HG03064 (cell line): ENCODE measurements at regions not wholly inside any gene's neighbourhood (a gene's known extent, or its start where the extent isn't known, plus 50 kb on each side); places are given as distances from the start of the nearest gene placed in this dataset.
"Not testable (repeated sequence)": the region's sequence is repeated elsewhere in the genome, so short reads cannot be mapped to it uniquely, and the experiment has no call there.

Source experiments
- ATAC-seq: cut with Tn5 transposase; IDR thresholded peaks from one replicate; pipeline ENCODE4 v1.9.1; 2021; ENCODE audit warnings: low read depth; ENCODE audit not compliant: unreplicated experiment

DNA sequence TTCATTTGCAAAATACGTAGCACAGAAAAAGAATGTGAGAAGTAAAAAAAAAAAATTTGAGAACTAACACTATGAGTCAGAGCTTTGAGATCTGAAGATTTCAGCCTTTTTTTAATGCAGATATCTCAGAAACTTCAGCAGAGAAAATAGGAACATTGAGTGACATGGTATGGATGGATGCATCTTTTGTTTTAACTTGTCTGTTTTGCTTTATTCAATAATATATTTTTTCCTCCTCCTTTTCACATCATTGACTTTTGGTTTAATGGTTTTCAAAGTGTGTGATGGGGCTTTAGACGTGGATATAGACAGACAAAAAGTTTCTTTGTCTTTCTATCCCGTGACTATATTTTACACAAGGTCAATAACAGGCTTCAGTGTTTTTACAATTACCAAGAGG lies 426.7 kb upstream of the FRG2C start:
- no peak for ATAC-seq

DNA sequence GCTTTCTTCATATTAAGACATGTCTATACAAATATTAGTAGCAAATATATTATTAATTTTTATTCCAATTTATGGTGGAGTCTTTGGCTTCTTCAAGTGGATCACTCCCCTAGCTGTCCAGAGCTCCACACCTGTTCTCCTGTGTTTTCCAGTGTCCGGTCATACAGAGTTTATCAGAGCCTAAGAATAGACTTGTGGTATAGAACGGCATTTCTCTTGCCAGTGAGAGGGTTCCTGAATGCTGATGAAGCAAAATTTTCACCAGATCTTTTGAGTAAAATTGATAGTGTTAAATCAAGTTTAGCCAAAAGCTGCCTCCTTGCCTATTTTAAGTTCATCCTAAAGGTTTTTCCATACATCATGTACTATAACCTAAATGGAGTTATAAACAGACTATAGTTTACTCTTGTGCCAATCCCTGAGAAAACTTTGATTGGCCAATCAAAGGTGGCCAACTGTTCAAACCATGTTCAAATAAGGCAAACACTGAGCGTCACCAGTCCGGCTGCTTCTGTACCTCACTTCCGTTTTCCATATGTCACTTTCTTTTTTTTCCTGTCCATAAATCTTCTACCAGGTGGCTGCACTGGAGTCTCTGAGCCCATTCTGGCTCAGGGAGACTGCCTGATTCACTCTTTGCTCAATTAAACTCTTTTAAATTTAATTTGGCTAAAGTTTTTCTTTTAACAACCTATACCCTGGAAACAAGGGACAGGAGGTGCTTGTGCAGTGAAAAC lies 422.7 kb upstream of the FRG2C start:
- not testable (repeated sequence) for ATAC-seq

DNA sequence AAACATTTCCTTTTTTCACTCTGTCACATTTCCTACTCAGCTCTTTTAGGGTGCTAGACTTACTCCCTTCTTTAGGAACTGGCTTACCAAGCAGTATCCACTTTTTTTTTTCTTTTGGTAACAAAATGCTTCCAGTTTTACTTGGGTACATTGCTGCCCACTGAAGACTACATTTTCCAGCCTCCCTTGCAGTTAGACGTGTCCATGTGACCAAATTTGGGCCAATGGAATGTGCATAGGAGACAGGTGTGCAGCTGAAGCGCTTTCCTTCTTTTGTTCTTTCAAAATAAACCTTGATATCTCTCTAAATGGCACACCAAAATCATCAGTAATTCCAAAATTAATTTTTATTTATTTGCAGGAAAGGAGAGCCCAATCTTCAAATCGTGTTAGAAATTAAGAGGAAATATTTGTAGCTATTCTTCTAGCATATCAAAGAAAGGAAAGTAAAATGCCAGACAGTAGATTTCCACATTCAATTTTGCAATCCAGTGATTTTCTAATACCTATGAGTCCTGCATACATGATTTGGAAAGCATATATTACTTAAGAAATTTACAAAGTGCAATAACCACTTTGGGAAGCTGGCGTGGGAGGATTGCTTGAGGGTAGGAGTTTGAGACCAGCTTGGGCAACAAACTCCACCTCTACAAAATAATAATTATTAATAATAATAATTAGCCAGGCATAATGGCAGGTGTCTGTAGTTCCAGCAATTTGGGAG lies 422.0 kb upstream of the FRG2C start:
- ATAC-seq: no peak

DNA sequence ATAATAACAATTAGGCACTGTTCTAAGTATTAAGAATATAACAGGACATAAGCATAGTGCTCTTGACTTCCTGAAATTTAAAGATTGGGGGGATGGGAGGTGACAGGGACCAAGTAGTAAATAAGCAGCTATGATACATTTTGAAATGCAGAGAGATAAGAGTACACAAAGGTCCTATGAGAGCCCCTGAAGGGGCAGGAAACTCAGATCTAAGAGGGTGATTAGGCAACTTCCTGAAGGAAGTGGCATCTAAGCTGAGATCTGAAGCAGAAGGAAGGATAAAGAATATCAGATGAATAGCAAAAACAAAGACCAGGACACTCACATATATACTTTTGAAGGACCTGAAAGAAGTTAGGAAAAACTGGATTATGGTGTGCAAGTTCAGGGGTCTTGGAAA lies 415.2 kb upstream of the FRG2C start:
- ATAC-seq: no peak

DNA sequence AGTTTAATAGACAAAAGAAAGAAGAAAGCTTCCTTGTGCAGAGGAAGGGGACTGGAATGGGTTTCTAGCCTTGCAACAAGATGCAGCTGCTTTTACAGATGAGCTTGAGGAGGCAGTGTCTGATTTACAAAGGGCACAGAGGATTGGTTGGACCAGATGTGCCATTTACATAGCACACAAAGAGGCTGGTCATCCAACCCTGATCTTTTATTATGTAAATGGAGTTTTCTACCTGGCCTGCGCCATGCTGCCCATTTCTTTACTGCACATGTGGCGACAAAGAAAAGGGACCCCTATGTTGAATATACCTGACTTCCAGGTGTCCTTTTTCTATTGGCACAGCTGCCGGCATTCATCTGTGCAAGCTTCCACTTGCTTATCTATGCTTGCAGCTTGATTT lies 409.4 kb upstream of the FRG2C start:
- no peak for ATAC-seq

DNA sequence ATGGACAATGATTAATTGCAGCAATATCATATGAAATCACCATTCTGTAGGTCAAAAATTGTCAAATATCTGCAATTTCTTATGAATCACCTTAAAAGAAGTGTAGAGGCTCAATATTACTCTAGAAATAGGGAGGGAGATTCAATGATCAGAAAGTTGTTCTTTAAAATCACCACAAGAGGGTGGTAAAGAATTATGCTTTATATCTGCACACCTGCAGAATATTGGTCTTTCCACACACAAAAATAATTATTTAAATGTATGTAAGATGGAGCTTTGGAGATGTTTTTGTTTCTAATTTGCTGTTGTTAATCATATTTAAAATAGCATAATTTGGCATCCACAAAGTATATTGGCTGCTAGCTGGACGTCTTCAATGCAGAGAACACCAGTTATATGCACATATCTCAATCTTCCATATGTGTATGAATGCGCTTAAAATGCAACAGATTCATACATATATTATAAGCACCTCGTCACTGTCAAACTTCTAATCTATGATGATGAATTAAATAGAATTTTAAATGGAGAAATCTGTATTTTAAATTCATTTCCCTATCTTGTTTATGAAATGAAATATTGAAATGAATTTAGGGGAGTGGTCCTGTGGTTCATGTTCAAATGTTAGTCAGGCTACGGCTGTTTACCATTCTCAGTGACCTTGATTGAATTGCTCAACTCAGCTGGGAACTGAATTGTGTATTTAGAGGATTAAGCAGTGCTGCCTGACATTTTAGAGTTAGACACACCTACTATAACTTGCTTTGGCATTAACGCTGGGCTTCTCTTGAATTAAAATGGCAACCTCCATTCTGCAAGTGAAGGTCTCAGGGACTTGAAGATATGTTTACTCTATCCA lies 405.1 kb upstream of the FRG2C start:
- ATAC-seq: not testable (repeated sequence)

DNA sequence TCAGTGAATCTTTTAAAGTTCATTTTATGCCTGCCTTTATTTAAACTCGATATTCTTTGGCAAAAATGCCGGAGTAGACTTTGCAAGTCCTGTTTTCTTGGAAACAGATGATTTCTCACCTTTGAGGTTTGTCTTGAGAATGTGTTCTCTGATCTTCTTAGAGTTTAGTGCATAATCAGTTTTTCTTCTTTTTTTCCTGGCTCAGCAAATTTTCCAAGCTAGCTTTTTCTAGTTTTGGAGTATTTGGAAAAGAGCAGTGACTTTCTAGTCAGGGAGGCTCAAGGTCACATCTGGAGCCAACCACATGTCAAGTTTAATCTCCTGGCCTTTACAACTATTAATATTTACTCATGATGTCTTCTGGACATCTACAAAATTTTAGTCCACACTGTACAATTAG lies 403.2 kb upstream of the FRG2C start:
- not testable (repeated sequence) for ATAC-seq

DNA sequence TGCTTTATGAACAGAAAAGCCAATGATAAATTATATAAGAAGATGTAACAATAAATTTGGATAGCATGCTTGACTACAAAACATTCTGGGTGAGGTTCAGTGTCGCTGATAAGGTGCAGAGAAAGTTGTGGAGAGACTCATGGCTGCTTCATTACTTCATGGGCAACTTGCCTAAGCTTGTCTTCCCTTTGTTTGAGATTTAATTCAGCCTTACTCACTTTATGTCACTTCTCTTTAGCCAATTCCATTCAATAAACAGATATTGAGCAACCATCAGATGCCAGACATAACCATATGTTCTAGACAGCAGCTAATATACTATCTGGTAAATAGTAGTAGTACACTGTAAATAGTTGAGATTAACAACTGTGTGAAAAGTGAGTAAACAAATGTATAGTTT lies 401.5 kb upstream of the FRG2C start:
- no peak for ATAC-seq

DNA sequence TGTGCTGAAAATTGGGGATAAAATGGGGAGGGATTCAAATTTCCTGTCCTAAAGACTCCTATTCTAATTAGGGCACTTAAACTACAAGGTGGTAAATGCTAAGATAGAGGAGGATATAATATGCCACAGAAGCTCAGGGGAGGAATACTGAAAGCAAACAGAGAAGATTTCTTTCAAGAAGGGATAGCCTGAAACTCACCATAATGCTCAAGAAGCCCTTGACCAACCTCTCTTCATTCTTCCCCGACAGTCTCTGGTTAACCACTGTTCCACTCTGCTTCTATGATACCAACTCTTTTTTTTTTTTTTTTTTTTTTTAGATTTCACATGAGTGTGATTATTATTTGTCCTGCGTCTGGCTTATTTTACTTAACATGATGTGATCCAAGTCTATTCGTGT lies 398.2 kb upstream of the FRG2C start:
- ATAC-seq: no peak

DNA sequence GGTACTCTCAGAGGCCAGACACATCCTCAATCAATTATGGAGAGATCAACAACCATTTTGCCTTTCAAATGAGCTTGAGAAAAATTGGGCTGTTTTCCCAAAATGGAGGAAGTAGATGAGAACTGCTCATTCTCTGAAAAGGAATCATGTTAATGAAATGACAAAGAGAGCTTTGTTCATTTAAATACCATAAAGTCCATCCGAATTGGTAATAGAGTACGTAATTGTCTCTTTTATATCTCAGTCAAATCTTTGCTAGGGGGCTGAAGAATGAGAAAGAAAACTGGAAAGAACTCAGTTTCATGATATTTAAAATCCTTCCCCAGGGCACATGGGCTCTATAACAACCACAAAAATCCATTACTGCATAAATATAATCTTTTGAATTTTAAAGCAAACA lies 395.6 kb upstream of the FRG2C start:
- not testable (repeated sequence) for ATAC-seq

DNA sequence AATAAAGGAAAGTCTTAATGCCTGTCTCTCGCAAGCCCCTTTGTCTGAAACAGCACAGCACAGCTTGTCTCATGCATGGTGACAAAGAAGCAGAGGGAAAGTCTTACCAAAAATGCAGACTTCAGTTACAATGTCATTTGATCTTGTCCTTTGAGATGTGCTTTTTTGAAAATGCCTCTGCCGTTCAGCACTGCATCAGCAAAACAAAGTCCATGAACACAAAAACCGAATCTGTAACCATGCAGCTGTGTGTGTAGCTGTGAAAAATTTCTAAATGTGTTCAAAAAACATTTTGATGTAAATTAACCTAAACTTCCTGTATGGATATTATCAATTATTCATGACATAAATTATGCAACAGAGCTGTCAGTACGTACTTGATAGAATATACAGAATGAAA lies 391.9 kb upstream of the FRG2C start:
- not testable (repeated sequence) for ATAC-seq

DNA sequence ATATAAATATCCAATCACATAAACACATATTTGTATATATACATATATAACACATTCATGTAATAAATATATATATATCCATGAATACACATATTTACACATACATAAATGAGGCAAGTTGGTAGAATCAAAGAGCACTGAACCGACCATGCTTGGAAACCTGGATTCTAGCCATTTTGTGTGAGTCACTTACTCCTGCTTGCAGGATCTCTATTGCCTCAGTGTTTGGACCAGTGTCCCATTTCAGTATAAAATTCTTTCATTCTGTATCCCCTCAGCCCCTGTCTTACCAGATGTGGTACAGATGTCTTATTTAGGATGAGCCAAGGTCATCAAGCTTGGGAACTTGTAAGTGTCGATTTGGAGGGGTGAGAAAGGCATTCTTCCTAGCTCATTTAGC lies 391.4 kb upstream of the FRG2C start:
- no peak for ATAC-seq

DNA sequence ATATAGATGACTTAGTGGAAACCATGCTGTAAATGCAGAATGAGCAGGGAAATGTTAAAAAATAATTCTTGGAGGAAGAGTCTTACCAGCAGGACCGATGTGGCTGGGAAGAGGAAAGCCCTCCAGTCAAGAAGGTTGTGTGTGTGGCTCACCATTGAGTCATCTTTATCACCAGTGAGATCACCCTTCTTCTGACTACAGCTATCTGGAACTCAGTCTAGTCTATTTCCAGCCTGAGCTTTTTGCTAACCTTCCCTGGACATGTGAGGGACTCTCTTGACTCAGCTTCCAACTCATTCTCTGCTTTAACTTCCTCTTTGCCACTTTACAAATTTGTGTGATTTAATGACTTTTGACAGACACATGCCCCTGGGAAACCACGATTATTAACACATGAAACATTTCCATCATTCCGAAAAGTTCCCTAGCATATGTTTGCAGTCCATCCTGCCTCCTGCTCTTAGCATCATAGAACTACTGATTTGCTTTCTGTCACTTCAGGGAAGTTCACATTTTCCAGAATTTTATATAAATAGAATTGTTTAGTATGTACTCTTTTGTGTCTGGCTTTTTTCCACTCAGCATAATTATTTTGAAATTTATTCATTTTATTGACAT lies 378.5 kb upstream of the FRG2C start:
- ATAC-seq: not testable (repeated sequence)

DNA sequence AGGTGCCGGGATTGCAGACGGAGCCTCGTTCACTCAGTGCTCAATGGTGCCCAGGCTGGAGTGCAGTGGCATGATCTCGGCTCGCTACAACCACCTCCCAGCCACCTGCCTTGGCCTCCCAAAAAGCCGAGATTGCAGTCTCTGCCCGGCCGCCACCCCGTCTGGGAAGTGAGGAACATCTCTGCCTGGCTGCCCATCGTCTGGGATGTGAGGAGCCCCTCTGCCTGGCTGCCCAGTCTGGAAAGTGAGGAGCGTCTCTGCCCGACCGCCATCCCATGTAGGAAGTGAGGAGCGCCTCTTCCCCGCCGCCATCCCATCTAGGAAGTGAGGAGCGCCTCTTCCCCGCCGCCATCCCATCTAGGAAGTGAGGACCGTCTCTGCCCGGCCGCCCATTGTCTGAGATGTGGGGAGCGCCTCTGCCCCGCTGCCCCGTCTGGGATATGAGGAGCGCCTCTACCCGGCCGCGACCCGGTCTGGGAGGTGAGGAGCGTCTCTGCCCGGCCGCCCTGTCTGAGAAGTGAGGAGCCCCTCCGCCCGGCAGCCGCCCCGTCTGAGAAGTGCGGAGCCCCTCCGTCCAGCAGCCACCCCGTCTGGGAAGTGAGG lies 375.1 kb upstream of the FRG2C start:
- not testable (repeated sequence) for ATAC-seq

DNA sequence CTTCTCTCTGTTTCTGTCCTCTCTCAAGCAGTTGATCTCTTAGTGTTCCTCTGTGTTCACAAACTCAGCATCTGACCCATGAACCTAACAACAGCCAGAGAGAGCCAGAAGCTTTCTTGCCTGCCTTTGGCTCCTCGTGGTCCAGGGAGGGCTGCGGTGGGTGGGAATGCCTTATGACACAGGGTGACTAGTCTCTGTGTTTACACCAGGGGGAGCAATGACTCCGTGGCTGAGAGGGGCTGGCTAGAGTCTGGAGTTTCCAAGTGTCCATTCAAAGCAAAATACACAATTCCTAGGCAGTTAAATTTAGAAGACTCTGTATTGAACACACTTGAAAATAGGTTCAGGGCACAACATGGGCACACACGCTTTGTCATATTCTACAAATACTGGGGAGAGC lies 370.0 kb upstream of the FRG2C start:
- no peak for ATAC-seq

DNA sequence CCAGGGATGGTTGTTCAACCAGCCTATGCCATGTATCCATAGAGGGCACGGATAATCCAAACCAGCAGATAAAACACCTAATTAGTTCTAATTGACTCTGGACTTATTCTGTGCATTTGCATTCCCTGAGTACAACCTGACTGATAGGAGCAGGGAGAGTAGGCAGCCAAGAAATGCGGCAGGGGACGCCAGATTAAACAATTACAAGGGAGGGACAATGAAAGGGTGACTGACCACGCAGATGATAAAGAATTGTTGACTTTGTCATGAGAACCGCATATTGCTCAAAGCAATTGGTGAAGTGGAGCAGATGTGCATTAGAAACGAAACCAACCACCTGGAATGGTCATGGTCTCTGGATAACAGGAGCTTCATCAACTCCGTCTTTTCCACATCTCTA lies 369.1 kb upstream of the FRG2C start:
- no peak for ATAC-seq

DNA sequence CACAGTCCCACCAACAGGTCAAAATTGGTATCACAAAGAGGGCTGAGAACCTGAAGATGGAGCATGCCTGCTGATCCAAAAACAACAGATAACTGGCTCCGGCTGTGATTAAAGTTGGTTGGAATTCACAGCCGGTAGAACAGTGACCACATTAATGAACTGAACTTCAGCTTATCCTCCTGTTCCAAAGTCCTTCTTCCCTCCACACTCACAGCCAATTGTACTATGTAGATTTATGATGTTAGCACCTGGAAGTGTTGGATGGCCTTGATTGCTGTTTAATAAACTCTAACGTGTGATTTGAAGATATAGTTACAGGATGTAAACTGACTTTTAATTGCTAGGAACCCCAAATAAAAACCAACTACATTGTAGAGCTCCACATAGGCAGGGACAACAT lies 367.3 kb upstream of the FRG2C start:
- no peak for ATAC-seq

DNA sequence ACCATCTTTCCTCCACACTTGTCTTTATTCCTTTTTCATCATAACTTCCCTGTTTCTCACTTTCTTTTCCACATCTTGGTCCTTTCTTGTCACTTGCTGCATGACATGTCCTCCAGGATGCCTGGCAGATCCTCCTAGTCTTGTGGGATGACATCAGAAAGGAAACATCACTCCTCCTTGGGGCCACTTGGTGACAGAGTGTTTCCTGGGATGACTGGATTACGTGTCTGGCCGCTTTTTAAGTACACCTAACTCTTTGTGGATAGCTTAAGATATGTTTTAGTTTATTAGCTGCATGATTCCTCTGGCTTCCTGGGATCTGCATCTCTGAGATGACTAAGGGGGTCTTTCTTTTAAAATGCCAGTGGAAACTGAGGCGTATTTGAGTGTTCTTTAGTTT lies 363.5 kb upstream of the FRG2C start:
- ATAC-seq: no peak

DNA sequence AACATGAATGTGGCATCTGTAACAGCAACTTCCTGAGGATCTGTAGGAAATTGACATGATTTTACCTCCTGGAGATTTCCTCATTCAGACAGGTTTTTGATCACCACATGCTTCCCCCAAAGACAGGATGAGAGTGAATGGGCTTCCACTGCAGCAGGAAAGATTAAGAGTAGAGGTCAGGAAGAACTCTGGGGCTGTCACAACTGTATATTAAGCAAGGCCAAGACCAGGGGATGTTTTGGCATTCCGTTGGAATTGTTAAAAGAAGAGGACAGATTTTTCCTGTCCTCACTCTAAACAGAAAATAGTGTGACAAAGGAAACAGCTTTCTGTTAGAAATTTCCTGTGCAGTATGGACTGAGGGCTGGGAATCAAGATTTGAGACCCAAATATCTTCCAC lies 363.1 kb upstream of the FRG2C start:
- ATAC-seq: not testable (repeated sequence)

DNA sequence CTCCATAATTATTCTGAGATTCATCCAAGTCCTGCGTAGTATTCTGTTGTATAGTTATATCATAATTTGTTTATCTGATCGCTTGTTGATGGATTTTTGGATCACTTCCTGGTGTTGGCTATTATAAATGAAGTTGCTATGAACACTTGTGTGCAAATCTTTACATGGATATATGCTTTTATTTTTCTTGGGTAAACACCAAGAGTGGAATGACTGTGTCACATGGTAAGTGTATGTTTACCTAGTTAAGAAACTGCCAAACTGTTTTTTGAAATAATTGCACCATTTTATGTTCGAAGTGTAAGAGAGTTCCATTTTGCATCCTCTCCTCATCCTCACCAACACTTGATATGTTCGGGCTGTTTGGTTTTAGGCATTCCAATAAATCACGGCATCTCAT lies 360.4 kb upstream of the FRG2C start:
- ATAC-seq: no peak

DNA sequence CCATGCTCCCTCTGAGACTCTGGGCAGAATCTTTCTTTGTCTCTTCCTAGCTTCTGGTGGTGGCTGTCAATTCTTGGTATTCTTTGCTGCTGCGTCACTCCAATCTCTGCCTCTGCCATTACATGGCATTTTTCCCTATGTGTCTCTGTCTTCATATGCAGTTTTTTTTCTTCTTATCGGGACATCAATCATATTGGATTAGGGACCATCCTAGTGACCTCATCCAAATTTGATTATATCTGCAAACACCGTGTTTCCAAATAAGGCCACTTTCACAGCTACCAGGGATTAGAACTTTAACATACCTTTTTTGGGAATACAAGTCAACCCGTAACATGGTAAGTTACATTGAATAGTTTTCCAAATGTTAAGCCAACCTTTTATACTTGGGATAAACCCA lies 358.2 kb upstream of the FRG2C start:
- no peak for ATAC-seq
